ENCODE measurements at regions not wholly inside any gene's neighbourhood (a gene's known extent, or its start where the extent isn't known, plus 50 kb on each side); places are given as distances from the start of the nearest gene placed in this dataset.

- TF ChIP-seq POLR2AphosphoS5 (IDR thresholded peaks at IDR 0.05; ENCODE audit: low read depth) (no peak), CTCF (conservative IDR thresholded peaks at IDR 0.05; ENCODE audit: low read depth in 2 of 2) (no peak), ZNF114 (CRISPR knock-in tag; IDR thresholded peaks at IDR 0.05) (no peak), EZH2 (IDR thresholded peaks at IDR 0.05; ENCODE audit: low read depth, unreplicated experiment) (no peak), CREB1 (CRISPR knock-in tag; IDR thresholded peaks at IDR 0.05; ENCODE audit: low read depth) (no peak), NANOG (IDR thresholded peaks at IDR 0.05; ENCODE audit: borderline replicate concordance) (no peak), EZH2phosphoT487 (IDR thresholded peaks at IDR 0.05; ENCODE audit: unreplicated experiment) (no peak), ETS1 (IDR thresholded peaks at IDR 0.05) (no peak), JUNB (IDR thresholded peaks at IDR 0.05; ENCODE audit: unreplicated experiment) (no peak)
- TF ChIP-seq, protein P1, sequence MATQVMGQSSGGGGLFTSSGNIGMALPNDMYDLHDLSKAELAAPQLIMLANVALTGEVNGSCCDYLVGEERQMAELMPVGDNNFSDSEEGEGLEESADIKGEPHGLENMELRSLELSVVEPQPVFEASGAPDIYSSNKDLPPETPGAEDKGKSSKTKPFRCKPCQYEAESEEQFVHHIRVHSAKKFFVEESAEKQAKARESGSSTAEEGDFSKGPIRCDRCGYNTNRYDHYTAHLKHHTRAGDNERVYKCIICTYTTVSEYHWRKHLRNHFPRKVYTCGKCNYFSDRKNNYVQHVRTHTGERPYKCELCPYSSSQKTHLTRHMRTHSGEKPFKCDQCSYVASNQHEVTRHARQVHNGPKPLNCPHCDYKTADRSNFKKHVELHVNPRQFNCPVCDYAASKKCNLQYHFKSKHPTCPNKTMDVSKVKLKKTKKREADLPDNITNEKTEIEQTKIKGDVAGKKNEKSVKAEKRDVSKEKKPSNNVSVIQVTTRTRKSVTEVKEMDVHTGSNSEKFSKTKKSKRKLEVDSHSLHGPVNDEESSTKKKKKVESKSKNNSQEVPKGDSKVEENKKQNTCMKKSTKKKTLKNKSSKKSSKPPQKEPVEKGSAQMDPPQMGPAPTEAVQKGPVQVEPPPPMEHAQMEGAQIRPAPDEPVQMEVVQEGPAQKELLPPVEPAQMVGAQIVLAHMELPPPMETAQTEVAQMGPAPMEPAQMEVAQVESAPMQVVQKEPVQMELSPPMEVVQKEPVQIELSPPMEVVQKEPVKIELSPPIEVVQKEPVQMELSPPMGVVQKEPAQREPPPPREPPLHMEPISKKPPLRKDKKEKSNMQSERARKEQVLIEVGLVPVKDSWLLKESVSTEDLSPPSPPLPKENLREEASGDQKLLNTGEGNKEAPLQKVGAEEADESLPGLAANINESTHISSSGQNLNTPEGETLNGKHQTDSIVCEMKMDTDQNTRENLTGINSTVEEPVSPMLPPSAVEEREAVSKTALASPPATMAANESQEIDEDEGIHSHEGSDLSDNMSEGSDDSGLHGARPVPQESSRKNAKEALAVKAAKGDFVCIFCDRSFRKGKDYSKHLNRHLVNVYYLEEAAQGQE (IDR thresholded peaks at IDR 0.05; ENCODE audit: unreplicated experiment) = no peak
Observed at GRCh38 chr10:63738410-63738809, 217.2 kb downstream of the REEP3 start.
